NCI-H2107 treated with DMSO at 0.1 percent for 48 hours (cell line): ENCODE measurements at regions not wholly inside any gene's neighbourhood (a gene's known extent, or its start where the extent isn't known, plus 50 kb on each side); places are given as distances from the start of the nearest gene placed in this dataset.
"Not testable (repeated sequence)": the region's sequence is repeated elsewhere in the genome, so short reads cannot be mapped to it uniquely, and the experiment has no call there.

Source experiments
- DNase-seq: peaks from one replicate; lab custom pipeline; 2025; ENCODE audit not compliant: unreplicated experiment; lab: John Stamatoyannopoulos, UW

DNA sequence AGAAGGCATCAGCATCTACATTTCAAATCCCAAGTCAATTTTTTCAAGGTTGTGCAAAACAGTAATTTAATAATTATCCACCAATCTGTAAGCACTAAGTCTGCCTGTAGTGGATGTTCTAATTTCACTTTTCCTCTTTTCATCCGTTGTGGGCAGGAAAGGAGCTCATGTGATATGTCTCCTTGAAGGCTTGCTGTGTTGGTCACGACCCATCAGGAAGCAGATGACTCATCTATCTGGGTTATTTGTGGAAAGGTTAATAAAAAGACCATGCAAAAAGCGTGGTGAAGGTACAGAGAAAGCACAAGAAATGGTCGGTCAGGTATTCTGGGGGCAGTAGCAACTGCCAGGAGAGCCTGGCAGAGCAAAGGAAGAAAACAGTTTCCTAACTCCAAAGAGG is 476.7 kb upstream of the RAB6C start:
- DNase-seq, result no peak

DNA sequence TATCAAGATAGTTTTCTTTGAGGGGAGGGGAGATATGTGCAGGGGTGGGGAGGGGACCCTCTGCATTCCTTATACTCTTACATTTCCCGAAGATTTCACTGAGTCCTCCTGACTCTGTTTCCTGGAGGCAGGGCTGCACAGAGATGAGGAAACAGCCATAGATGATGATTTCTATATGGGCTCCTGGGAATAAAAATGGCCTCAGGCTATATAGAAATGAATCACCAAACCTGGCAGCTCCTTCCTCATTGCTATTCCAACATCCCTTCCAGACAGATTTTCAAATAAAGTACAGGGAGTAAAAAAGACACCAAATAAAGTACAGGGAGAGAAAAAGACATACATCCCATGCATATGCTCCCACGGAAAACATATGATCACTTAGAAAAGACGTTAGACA is 474.8 kb upstream of the RAB6C start:
- no peak for DNase-seq

- no peak for DNase-seq
Observed at GRCh38 chr2:129518937-129519336, 460.5 kb upstream of the RAB6C start.

DNA sequence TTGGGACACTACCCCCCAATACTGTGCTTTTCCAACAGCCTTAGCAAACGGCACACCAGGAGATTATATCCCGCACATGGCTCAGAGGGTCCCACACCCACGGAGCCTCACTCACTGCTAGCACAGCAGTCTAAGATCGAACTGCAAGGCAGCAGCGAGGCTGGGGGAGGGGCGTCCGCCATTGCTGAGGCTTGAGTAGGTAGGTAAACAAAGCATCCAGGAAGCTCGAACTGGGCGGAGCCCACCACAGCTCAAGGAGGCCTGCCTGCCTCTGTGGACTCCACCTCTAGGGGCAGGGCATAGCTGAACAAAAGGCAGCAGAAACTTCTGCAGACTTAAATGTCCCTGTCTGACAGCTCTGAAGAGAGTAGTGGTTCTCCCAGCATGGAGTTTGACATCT is 447.3 kb upstream of the RAB6C start:
- not testable (repeated sequence) for DNase-seq

DNA sequence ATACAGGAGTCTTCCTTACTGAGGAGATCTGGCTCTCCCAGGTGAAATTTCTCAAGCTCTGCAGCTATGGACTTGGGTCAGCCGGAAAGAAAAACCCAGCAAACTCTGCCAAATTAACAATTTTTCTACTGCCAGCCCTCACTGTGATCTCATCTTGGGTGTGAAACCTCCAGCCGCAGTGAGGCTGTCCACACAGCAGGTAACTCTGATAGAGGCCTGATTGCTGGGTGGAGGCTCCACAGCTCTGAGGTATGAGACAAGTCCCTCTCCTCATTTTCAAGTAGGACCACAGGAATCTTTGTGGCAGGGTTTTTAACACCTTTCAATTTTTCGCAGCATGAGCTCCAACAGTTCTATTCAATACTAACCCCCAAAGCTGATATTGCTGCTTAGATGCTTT is 430.6 kb upstream of the RAB6C start:
- no peak for DNase-seq

DNA sequence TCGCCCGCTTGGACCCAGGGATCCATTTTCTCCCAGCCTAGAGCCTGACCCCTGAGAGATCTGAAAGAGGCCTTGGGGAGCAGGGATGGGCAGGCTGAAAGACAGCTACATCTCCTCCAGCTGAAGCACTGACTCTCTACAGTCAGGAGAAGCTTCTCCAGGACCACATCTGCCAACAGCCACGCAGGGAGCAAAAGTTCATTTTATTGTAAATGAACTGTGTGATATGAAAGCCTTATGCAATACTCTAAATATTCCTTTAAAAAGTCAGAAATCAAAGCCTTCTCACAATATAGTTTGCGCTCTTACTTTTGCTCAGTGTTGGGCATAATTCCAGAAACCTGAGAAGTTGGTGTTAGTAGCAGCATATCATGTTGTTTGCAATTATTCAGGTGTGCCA is 428.9 kb upstream of the RAB6C start:
- no peak for DNase-seq

DNA sequence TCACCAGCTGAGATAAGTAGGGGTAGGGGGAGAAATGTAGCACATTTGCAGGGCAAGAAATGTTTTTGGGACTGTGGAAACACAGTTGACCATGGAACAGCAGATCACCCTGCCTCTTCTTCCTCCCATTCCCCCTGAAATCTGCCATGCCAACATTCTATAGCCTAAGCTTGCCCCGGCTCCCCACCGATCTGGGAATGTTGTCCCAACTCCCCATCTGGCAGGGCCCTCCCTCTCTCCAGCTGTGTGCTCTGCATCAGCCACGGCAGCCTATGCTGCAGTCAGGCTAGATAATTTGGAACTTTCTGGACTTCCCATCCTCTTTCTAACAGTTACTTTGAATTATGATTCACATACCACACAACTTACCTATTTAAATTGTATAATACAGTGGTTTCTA is 425.1 kb upstream of the RAB6C start:
- no peak for DNase-seq

- no peak for DNase-seq
Observed at GRCh38 chr2:129559101-129559500, 420.4 kb upstream of the RAB6C start.

- DNase-seq, result no peak
Observed at GRCh38 chr2:129565551-129566109, 413.8 kb upstream of the RAB6C start.

GRCh38 chr2:129570812-129571211 is 408.7 kb upstream of the RAB6C start:
- not testable (repeated sequence) for DNase-seq

- DNase-seq, result no peak
Observed at GRCh38 chr2:129575431-129575830, 404.0 kb upstream of the RAB6C start.

GRCh38 chr2:129575880-129576279 is 403.6 kb upstream of the RAB6C start:
- no peak for DNase-seq

DNA sequence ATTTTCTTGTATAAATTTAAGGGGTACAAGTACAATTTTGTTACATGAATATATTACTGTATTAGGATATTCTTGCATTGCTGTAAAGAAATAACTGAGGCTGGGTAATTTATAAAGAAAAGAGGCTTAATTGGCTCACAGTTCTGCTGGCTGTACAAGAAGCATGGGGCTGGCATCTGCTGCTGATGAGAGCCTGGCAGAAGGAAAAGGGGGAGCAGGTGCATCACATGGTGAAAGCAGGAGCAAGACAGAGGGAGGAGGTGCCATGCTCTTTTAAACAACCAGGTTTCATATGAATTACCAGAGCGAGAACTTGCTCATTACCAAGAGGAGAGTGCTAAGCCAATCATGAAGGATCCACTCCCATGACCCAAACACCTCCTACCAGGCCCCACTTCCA is 399.5 kb upstream of the RAB6C start:
- DNase-seq, result no peak

GRCh38 chr2:129585760-129586159 is 393.7 kb upstream of the RAB6C start:
- no peak for DNase-seq

GRCh38 chr2:129587426-129588064 is 391.9 kb upstream of the RAB6C start:
- no peak for DNase-seq

GRCh38 chr2:129604560-129604959 is 374.9 kb upstream of the RAB6C start:
- DNase-seq, result no peak

DNA sequence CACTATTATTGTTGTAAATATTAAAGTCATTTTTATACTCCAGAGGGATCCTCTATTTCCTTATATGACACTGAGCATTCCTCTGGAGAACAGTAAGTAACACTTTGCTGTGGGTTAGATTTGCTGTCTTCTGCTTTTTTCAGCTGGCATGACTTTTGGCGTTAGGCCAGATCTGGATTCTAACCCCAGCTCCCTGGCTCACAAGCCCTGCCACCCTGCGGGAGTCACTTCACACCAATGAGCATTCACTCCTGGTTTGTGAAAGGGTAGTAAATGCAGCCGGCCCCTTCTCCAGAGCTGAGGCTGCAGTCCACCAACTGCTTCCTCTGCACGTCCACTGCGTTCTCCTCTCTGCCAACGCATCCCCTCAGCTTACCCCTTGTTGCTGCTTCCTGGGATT is 373.8 kb upstream of the RAB6C start:
- no peak for DNase-seq

DNA sequence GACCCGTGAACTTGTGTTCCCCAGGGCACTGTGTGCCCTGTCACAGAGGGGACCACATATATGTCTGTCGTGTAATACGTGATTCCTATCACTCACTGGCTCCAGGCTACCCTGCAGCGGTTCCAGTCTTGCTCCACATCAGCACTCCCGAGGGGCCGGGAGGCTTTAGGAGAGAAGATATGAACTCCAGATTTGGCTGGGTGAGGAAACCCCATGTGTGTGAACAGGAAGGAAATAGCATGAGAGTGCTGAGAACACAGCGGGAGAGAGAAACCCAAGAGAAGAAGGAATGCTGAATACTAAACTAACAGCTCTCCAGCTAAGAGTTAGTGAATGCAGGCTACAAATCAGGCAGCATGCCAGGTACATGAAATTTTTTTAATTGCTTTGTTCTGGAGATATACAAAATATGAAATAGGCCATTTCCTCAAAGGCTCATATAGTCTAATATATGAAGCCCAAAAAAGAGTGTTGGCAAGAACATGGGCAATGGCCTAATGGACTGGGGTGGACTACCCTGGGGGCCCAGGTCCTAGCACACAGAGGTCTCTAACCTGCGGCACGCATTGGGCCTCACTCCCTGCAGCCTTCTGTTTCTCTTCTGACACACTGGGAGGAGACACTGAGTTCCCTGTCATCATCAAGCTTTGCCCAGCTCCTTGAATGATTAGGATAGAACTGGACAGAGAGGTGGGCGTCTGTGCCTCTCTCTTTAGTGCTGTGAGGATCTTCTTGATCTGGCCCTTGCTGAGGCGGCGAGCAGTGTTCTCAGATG is 372.8 kb upstream of the RAB6C start:
- no peak for DNase-seq

GRCh38 chr2:129609224-129609623 is 370.2 kb upstream of the RAB6C start:
- DNase-seq, result no peak

GRCh38 chr2:129610766-129611165 is 368.7 kb upstream of the RAB6C start:
- DNase-seq, result no peak

DNA sequence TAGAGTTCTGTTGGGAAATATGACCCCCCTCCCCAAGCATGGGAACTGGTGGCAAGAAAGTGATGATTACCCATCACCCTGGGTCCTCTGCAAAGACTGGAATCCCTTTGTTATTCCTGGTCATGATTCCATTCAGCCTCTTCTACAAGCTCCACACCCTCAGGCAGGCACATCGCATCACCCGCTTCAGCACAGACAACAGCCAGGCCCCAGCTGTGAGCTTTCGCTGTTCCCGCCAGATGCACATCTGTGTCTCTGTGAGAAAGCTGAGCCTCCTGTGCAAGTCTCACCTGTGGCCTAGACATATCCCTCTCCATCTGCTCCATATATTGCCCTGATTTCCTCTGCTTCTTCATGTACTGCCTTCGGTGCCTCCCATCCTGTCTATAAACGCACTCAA is 368.0 kb upstream of the RAB6C start:
- no peak for DNase-seq

DNA sequence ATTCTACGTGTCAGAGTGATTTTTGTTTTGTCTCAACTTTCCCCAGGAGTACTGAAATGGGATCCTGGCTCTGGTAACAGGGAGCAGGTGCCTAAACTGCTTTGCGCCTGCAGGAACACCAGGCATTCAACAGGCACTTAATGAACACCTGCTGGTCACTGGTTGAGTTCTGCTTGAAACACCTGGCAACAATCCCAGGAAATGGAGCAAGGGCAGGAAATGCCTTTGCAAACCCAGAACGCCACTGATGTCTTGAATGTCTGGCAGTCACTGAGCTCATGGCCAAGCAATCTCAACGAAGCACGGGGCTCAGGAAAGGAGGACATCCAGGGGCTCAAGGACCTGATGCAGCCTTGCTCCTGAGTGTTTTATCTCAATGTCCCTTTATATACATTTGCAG is 360.0 kb upstream of the RAB6C start:
- DNase-seq, result peak; percentile 93

DNA sequence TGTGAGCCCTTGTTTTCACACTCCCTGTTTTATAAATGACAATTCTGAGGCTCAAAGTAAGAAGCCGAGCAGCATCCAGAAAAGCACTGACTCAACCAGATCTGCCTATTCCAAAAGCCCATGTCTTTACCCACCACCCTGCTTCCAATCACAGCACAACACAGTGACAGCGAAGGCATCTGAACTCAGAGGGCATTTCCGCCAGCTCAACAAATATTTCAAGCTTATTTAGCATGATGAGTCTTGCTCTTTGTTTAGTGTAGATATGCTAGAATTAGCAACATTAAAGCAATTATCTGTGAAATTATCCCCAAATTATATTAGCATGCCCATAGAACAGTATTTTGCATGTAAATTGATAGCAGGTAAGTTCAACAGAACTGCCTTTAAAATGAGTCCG is 359.1 kb upstream of the RAB6C start:
- DNase-seq, result no peak
